ENCODE measurements at regions not wholly inside any gene's neighbourhood (a gene's known extent, or its start where the extent isn't known, plus 50 kb on each side); places are given as distances from the start of the nearest gene placed in this dataset.

DNA sequence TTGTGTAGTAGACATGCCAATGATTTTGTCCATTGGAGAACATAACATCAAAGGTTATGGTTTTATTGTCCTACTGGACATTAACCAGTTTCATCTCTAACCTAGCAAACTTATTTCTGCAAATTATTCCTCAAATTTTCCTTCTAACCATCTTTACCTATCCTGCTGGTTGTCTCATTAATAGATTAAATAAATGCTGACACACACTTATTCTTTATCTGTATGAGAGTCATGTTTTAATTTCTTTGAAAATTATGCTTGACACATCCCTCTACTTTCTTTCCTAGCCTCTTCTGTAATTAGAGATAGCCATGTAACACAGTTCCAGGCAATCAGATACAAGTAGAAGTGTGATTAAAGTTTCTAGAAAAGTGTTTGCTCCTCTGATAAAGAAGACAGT, 98.9 kb downstream of the RPS29 start:
- peaks cover 0 to 5% of the 10 kb centered on the region in 2 donors for H3K4me1 Mint-ChIP-seq (ENCODE audit: low read depth in 2 of 2)
- peaks cover 36 to 39% of the 10 kb centered on the region in 2 donors for H3K27me3 Mint-ChIP-seq
- no peaks in the 10 kb centered on the region for H3K36me3 Mint-ChIP-seq (ENCODE audit: insufficient read depth)
- no peaks in the 10 kb centered on the region for H3K9me3 Mint-ChIP-seq
- H3K27ac Mint-ChIP-seq: no peak overlapping the region
- no peak overlapping the region for H3K4me3 Mint-ChIP-seq
- DNase-seq (no peak), ATAC-seq (replicated peaks) (no peak)

DNA sequence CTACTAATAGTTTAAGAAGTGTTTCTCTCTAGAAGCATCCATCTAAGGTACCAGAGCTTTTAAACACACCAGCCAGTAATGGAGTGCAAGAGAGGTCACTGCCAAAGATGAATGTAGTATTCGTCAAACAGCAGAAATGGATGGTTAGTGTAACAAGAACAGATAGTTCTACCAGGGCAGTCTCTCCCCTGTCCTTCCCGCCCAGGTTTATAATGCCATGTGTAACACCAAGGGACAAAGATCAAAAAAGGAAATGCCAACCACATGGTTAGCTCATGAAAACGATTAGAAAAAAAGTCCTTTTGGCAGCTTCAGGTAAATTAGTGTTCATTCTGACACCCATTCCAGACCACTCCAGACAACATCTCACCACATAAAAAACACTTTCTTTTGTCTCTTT, 100.9 kb downstream of the RPS29 start:
- no peaks in the 10 kb centered on the region for H3K36me3 Mint-ChIP-seq (ENCODE audit: insufficient read depth)
- H3K27me3 Mint-ChIP-seq: peaks cover 41 to 42% of the 10 kb centered on the region in 2 donors
- H3K4me3 Mint-ChIP-seq: no peak overlapping the region
- ATAC-seq (replicated peaks) (no peak), DNase-seq (no peak)
- H3K9me3 Mint-ChIP-seq: no peaks in the 10 kb centered on the region
- H3K27ac Mint-ChIP-seq: no peak overlapping the region
- H3K4me1 Mint-ChIP-seq (ENCODE audit: low read depth in 2 of 2): peaks cover 0 to 5% of the 10 kb centered on the region in 2 donors

- Mint-ChIP-seq H3K27me3 (peaks cover 38 to 42% of the 10 kb centered on the region in 2 donors), H3K9me3 (no peaks in the 10 kb centered on the region), H3K4me1 (ENCODE audit: low read depth in 2 of 2) (peaks cover 0 to 5% of the 10 kb centered on the region in 2 donors), H3K4me3 (no peak overlapping the region), H3K36me3 (ENCODE audit: insufficient read depth) (no peaks in the 10 kb centered on the region), H3K27ac (no peak overlapping the region)
- ATAC-seq (replicated peaks) (no peak), DNase-seq (no peak)
These were observed 102.0 kb downstream of the RPS29 start for GRCh38 chr14:49484180-49484579.

GRCh38 chr14:49483268-49483667, 102.9 kb downstream of the RPS29 start:
- H3K4me1 Mint-ChIP-seq (ENCODE audit: low read depth in 2 of 2): peaks cover 0 to 5% of the 10 kb centered on the region in 2 donors
- ATAC-seq (replicated peaks): no peak
- no peaks in the 10 kb centered on the region for H3K9me3 Mint-ChIP-seq
- no peak for DNase-seq
- H3K27ac Mint-ChIP-seq: no peak overlapping the region
- H3K4me3 Mint-ChIP-seq: no peak overlapping the region
- H3K27me3 Mint-ChIP-seq: peaks cover 33 to 35% of the 10 kb centered on the region in 2 donors
- no peaks in the 10 kb centered on the region for H3K36me3 Mint-ChIP-seq (ENCODE audit: insufficient read depth)

DNA sequence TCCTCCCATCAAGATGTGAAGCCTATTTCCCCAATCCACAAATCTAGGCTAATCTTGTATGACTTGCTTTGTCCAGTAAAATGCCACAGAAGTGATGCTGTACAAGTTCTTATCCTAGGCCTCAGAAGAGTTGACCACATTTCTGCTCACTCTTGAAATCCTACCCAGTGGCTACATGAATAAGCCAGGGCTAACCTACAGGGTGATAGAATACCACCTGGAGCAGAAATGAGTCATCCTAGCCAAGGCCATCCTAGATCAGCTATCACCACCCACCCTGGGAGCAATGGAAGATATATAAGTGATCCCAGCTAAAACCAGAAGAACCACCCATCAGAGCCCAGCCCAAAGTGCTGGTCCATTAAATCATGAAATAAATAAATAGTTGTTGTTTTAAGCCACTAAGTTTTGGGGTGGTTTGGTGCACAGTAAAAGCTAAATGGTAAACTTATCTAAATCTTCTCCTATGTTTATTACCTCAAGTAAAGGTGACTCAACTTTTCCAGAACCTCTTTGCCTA, 105.1 kb downstream of the RPS29 start:
- Mint-ChIP-seq H3K4me1 (ENCODE audit: low read depth in 2 of 2) (peaks cover 0 to 5% of the 10 kb centered on the region in 2 donors), H3K27ac (no peak overlapping the region), H3K4me3 (no peak overlapping the region), H3K36me3 (ENCODE audit: insufficient read depth) (no peaks in the 10 kb centered on the region), H3K9me3 (no peaks in the 10 kb centered on the region), H3K27me3 (peaks cover 29 to 32% of the 10 kb centered on the region in 2 donors)
- DNase-seq: no peak
- no peak for ATAC-seq (replicated peaks)

DNA sequence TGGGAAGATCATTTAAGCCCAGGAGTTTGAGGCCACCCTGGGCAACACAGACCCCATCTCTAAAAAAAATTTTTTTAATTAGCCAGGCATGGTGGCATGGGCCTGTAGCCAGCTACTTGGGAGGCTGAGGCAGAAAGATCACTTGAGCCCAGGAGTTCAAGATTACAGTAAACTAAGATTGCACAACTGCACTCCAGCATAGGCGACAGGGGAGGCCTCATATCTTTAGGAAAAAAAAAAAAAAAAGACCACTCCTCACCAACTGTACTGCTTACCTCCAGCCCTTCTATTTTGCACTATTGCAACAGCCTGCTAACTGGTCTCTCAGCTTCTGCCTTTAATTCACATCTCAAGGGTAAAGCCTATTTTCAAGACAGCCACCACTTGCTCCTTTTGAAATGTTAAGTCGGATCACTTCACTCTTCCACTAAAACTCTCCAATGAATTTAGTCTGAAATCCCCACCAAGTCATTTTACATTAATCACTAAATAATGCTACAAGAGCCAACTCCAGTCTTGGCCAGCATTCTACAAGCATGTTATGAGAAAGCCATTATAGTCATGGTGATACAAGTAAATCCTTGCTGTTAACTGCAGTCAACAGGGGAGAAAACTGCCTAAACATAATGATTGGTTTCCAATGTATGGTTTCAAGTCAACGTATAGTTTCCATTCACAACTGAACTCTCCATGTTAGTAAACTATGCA, 106.0 kb downstream of the RPS29 start:
- no peaks in the 10 kb centered on the region for H3K9me3 Mint-ChIP-seq
- H3K27ac Mint-ChIP-seq: no peak overlapping the region
- peaks cover 25 to 26% of the 10 kb centered on the region in 2 donors for H3K27me3 Mint-ChIP-seq
- ATAC-seq (replicated peaks): no peak
- H3K4me1 Mint-ChIP-seq (ENCODE audit: low read depth in 2 of 2): peaks cover 0 to 5% of the 10 kb centered on the region in 2 donors
- DNase-seq: no peak
- H3K4me3 Mint-ChIP-seq: no peak overlapping the region
- no peaks in the 10 kb centered on the region for H3K36me3 Mint-ChIP-seq (ENCODE audit: insufficient read depth)

GRCh38 chr14:49479432-49479831, 106.7 kb downstream of the RPS29 start:
- Mint-ChIP-seq H3K4me3 (no peak overlapping the region), H3K27me3 (peaks cover 17 to 18% of the 10 kb centered on the region in 2 donors), H3K9me3 (no peaks in the 10 kb centered on the region), H3K27ac (no peak overlapping the region), H3K36me3 (ENCODE audit: insufficient read depth) (no peaks in the 10 kb centered on the region), H3K4me1 (ENCODE audit: low read depth in 2 of 2) (peaks cover 0 to 5% of the 10 kb centered on the region in 2 donors)
- DNase-seq (no peak), ATAC-seq (replicated peaks) (no peak)

DNA sequence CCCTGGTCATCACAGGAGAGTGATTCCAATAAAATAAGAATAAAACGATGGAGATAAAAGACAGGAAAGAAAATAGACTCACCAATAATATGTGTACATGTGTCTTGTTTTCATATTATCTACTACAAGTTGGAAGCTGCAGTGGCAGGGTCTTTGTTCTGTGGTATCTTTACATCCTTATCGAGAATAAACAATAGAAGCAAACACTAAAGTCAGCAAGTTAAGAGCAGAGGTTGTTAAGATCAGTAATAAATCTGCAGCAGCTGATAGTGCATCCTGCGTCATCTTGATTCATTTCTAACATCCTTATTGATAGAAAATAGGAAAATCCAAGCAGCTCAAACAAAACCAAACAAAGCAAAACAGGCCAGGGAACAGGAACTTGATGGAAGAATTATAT, 107.4 kb downstream of the RPS29 start:
- Mint-ChIP-seq H3K36me3 (ENCODE audit: insufficient read depth) (no peaks in the 10 kb centered on the region), H3K9me3 (no peaks in the 10 kb centered on the region), H3K27me3 (peaks cover 11 to 13% of the 10 kb centered on the region in 2 donors), H3K4me3 (no peak overlapping the region), H3K27ac (no peak overlapping the region), H3K4me1 (ENCODE audit: low read depth in 2 of 2) (peaks cover 0 to 5% of the 10 kb centered on the region in 2 donors)
- ATAC-seq (replicated peaks) (no peak), DNase-seq (no peak)

- H3K36me3 Mint-ChIP-seq (ENCODE audit: insufficient read depth): no peaks in the 10 kb centered on the region
- no peaks in the 10 kb centered on the region for H3K9me3 Mint-ChIP-seq
- H3K27ac Mint-ChIP-seq: no peak overlapping the region
- ATAC-seq (replicated peaks): no peak
- H3K4me3 Mint-ChIP-seq: no peak overlapping the region
- DNase-seq: no peak
- H3K4me1 Mint-ChIP-seq (ENCODE audit: low read depth in 2 of 2): no peaks in the 10 kb centered on the region
- peaks cover 21 to 33% of the 10 kb centered on the region in 2 donors for H3K27me3 Mint-ChIP-seq
These were observed 119.1 kb downstream of the RPS29 start for GRCh38 chr14:49467091-49467490.

DNA sequence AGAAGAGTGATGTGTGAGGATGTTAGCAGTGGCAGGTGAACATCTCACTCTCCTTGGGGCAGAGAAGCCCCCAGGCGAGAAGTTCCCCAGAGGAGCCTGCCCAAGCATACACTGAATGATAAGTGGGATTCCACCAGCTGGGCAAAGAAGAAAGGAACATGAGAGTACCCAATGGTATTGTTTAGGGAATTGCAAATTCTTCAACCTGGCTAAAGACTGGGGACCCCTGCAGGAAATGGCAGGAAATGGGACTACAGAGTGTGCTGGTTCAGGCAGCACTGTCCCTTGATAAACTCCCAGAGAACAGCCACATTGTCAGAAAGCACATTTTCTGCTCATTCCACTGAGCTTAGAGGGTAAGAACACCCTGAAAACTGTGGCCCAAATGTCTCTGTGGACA, 121.3 kb downstream of the RPS29 start:
- Mint-ChIP-seq H3K27ac (no peak overlapping the region), H3K4me1 (ENCODE audit: low read depth in 2 of 2) (no peaks in the 10 kb centered on the region), H3K27me3 (peaks cover 21 to 39% of the 10 kb centered on the region in 2 donors), H3K4me3 (no peak overlapping the region), H3K9me3 (no peaks in the 10 kb centered on the region), H3K36me3 (ENCODE audit: insufficient read depth) (no peaks in the 10 kb centered on the region)
- ATAC-seq (replicated peaks): no peak
- no peak for DNase-seq

GRCh38 chr14:49463146-49463545, 123.0 kb downstream of the RPS29 start:
- no peaks in the 10 kb centered on the region for H3K36me3 Mint-ChIP-seq (ENCODE audit: insufficient read depth)
- H3K27ac Mint-ChIP-seq: no peak overlapping the region
- no peak for DNase-seq
- no peaks in the 10 kb centered on the region for H3K4me1 Mint-ChIP-seq (ENCODE audit: low read depth in 2 of 2)
- H3K9me3 Mint-ChIP-seq: no peaks in the 10 kb centered on the region
- no peak for ATAC-seq (replicated peaks)
- H3K4me3 Mint-ChIP-seq: no peak overlapping the region
- H3K27me3 Mint-ChIP-seq: peaks cover 21 to 43% of the 10 kb centered on the region in 2 donors

DNA sequence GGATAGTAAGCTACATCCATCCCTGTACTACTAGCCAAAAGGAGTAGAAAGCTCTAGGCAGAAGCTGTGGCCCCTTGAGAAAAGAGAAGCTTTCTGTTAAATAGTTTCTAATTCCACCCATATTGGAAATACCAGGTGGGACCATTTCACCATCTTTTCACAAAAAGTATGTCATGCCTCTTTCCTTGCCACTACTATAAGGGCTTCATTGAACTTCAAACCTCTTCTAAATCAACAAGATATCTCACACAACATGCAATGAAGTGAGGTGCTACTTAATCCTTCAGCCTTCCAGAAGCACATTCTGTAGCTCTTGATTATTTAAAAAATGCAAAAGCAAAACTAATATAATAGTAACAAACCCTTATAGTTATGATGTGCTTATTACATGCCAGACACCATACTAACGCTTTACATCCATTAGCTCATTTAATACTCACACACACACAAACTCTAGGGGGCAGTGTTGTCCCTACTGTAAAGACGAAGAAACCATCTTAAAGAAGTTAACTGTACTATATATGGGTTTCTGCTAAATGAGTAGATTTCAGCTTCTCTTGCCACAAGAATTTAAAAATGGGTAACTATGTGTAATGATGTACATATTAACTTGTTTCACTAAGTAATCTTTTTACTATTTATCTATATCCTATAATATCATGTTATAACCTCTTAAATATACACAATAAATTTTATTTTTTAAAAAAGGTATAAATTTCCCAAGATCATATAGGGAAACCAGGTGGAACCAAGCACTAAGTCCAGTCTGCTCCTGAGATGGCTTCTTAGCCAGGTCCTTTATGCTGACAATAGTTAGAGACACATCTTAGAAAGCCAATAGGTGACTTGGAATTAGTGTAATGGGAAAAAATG, 124.4 kb downstream of the RPS29 start:
- H3K36me3 Mint-ChIP-seq (ENCODE audit: insufficient read depth): no peaks in the 10 kb centered on the region
- H3K27ac Mint-ChIP-seq: no peak overlapping the region
- DNase-seq (peak; percentile 59 to 64 (median 61)), ATAC-seq (replicated peaks) (peak; percentile 88)
- H3K4me3 Mint-ChIP-seq: no peak overlapping the region
- peaks cover 12 to 38% of the 10 kb centered on the region in 2 donors for H3K27me3 Mint-ChIP-seq
- no peaks in the 10 kb centered on the region for H3K4me1 Mint-ChIP-seq (ENCODE audit: low read depth in 2 of 2)
- no peaks in the 10 kb centered on the region for H3K9me3 Mint-ChIP-seq

DNA sequence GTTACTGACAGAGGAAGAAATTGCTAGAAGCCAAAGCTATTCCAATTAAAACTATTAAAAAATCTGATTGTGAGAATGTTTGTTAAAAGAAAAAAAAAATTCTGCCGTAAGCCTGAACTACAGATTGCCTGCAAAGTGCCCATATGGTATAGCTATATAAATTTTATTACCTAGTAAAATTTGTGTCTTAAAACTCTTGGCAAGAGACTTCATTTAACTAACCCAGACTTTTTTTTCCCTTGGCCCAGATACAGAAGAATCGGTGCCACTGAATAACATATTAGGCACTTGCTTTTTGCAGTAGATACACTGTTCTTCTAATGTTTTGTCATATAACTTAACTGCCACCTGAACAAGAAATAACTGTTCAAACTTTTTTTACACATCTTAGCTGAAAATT, 125.5 kb downstream of the RPS29 start:
- Mint-ChIP-seq H3K36me3 (ENCODE audit: insufficient read depth) (no peaks in the 10 kb centered on the region), H3K4me3 (no peak overlapping the region), H3K9me3 (no peaks in the 10 kb centered on the region), H3K27me3 (peaks cover 10 to 36% of the 10 kb centered on the region in 2 donors), H3K27ac (no peak overlapping the region), H3K4me1 (ENCODE audit: low read depth in 2 of 2) (no peaks in the 10 kb centered on the region)
- DNase-seq (no peak), ATAC-seq (replicated peaks) (no peak)

DNA sequence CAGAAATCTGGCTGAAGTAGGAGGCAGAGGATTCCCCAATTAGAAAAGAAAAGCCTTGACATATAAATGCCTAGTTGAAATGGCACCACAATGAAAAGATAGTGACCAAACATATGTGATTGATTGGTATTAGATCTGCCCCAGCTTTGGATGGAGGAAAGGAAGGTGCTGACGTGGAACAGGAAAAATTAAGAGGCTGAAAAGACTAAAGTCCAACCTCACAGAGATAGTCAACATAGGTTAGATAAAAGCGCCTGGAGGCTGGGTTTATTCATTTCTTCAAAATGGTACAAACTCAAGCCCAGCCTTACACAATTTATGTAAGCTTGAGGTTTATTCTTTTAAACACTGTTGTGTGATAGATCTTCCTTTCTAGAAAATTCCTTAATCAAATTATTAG, 129.6 kb downstream of the RPS29 start:
- H3K36me3 Mint-ChIP-seq (ENCODE audit: insufficient read depth): no peaks in the 10 kb centered on the region
- H3K4me1 Mint-ChIP-seq (ENCODE audit: low read depth in 2 of 2): no peaks in the 10 kb centered on the region
- H3K27me3 Mint-ChIP-seq: peaks cover 21 to 51% of the 10 kb centered on the region in 2 donors
- DNase-seq (no peak), ATAC-seq (replicated peaks) (no peak)
- H3K9me3 Mint-ChIP-seq: no peaks in the 10 kb centered on the region
- no peak overlapping the region for H3K27ac Mint-ChIP-seq
- no peak overlapping the region for H3K4me3 Mint-ChIP-seq
